ENCODE measurements at regions not wholly inside any gene's neighbourhood (a gene's known extent, or its start where the extent isn't known, plus 50 kb on each side); places are given as distances from the start of the nearest gene placed in this dataset.

DNA sequence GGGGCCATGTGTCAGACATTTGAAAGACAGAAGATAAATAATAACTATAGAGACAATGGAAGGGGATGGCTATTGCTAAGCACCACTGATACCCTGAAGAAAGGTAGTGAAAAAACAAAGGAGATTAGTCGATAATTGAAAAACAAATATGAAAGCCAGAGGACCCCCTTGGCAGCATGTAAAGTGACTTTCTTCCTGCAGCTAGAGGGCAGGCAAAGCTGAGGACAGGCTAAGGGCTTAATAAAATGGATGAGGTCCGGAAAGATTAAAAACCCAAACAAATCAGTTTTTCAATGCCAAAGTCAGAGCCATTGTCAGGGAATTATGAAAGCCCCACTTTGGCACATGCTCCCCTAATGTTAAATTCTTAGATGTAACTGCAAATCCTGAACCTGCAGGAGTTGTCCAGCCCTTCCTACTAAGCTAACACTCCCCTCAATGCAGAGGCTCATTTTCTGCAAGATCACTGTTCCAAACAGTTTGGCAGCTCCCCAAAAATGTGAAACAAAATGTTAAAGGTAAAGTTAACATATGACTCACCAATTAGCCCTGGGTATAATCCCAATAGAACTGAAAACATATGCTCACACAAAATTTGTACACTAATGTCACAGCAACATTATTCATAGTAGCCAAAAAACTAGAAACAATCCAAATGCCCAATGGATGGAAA is 1177.9 kb downstream of the GRIK2 start:
- CTCF ChIA-PET = interaction anchor here (0.8 kb wide), 1 partner anchor 10 kb away, joined by 3 read pairs; no protein-coding TSS in a partner anchor
- Histone ChIP-seq H2AFZ (ENCODE audit: low read depth) (no peak overlapping the region), H3K27ac (ENCODE audit: low read depth in 2 of 2, low read length in 1 of 2) (no peak overlapping the region), H3F3A (replicated peaks; ENCODE audit: insufficient read depth) (no peaks in the 10 kb centered on the region), H3K4me2 (no peak overlapping the region), H3K27me3 (ENCODE audit: insufficient read depth) (no peaks in the 10 kb centered on the region), H3K9ac (no peak overlapping the region), H3K9me3 (no peaks in the 10 kb centered on the region), H4K20me1 (ENCODE audit: insufficient read depth) (no peaks in the 10 kb centered on the region), H3K79me2 (ENCODE audit: insufficient read depth) (no peaks in the 10 kb centered on the region), H3K9me2 (no peaks in the 10 kb centered on the region), H3K36me3 (replicated peaks in 1 of 2; ENCODE audit: control insufficient read depth in 1 of 2, insufficient read depth in 2 of 2, low read length in 1 of 2) (no peaks in the 10 kb centered on the region), H3K4me1 (ENCODE audit: control insufficient read depth in 1 of 2, insufficient read depth in 2 of 2, low read depth in 1 of 2, low read length in 1 of 2) (no peaks in the 10 kb centered on the region), H3K4me3 (ENCODE audit: low read depth in 2 of 2, low read length in 1 of 2) (no peak overlapping the region)
- 67% methylated on average over 2 of the region's 2 CpGs for WGBS (ENCODE audit: low lambda C conversion rate)
- TF ChIP-seq RXRA (IDR thresholded peaks at IDR 0.05; ENCODE audit: borderline replicate concordance, low read depth) (no peak), MEF2A (IDR thresholded peaks at IDR 0.05; ENCODE audit: borderline replicate concordance, low read depth) (no peak), GABPA (IDR thresholded peaks at IDR 0.05; ENCODE audit: low read depth) (no peak), EZH2phosphoT487 (IDR thresholded peaks at IDR 0.05; ENCODE audit: borderline replicate concordance, low read depth) (no peak)
- TF ChIP-seq, protein P1, sequence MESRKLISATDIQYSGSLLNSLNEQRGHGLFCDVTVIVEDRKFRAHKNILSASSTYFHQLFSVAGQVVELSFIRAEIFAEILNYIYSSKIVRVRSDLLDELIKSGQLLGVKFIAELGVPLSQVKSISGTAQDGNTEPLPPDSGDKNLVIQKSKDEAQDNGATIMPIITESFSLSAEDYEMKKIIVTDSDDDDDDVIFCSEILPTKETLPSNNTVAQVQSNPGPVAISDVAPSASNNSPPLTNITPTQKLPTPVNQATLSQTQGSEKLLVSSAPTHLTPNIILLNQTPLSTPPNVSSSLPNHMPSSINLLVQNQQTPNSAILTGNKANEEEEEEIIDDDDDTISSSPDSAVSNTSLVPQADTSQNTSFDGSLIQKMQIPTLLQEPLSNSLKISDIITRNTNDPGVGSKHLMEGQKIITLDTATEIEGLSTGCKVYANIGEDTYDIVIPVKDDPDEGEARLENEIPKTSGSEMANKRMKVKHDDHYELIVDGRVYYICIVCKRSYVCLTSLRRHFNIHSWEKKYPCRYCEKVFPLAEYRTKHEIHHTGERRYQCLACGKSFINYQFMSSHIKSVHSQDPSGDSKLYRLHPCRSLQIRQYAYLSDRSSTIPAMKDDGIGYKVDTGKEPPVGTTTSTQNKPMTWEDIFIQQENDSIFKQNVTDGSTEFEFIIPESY (IDR thresholded peaks at IDR 0.05; ENCODE audit: borderline replicate concordance, low read depth) = no peak
- TF ChIP-seq, protein P2, sequence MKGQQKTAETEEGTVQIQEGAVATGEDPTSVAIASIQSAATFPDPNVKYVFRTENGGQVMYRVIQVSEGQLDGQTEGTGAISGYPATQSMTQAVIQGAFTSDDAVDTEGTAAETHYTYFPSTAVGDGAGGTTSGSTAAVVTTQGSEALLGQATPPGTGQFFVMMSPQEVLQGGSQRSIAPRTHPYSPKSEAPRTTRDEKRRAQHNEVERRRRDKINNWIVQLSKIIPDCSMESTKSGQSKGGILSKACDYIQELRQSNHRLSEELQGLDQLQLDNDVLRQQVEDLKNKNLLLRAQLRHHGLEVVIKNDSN (IDR thresholded peaks at IDR 0.05; ENCODE audit: borderline replicate concordance, low read depth) = no peak
- DNase-seq = no peak
- POLR2A ChIA-PET = no interaction called here

DNA sequence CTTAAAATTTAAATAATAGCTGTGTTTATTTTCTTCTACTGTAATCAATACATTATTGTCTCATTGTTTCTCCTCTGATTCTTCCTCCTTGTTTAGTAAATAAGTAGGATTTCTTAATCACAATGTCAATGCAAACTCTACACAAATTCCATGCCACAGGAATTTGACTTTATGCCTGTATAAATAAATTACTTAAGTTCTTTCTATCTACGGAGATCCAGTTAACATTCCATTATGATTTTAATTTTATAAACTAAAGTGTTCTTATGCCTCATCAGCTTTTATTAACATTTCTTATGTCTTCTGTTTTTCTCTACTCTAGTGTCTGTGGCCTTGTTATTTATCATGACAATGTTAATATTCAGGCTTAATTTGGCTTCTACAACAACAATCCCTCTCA is 1169.2 kb downstream of the GRIK2 start:
- 50% methylated on average over 1 of the region's 1 CpG for WGBS (ENCODE audit: low lambda C conversion rate)
- H2AFZ ChIP-seq (ENCODE audit: low read depth) = no peak overlapping the region
- no peaks in the 10 kb centered on the region for H3K27me3 ChIP-seq (ENCODE audit: insufficient read depth)
- H3K36me3 ChIP-seq (replicated peaks in 1 of 2; ENCODE audit: control insufficient read depth in 1 of 2, insufficient read depth in 2 of 2, low read length in 1 of 2) = no peaks in the 10 kb centered on the region
- H3K27ac ChIP-seq (ENCODE audit: low read depth in 2 of 2, low read length in 1 of 2) = no peak overlapping the region
- no peak overlapping the region for H3K9ac ChIP-seq
- H3K9me3 ChIP-seq = no peaks in the 10 kb centered on the region
- POLR2A ChIA-PET = no interaction called here
- CTCF ChIA-PET = no interaction called here
- H3K4me3 ChIP-seq (ENCODE audit: low read depth in 2 of 2, low read length in 1 of 2) = no peak overlapping the region
- no peaks in the 10 kb centered on the region for H3F3A ChIP-seq (replicated peaks; ENCODE audit: insufficient read depth)
- no peaks in the 10 kb centered on the region for H3K9me2 ChIP-seq
- TF ChIP-seq, protein P3, sequence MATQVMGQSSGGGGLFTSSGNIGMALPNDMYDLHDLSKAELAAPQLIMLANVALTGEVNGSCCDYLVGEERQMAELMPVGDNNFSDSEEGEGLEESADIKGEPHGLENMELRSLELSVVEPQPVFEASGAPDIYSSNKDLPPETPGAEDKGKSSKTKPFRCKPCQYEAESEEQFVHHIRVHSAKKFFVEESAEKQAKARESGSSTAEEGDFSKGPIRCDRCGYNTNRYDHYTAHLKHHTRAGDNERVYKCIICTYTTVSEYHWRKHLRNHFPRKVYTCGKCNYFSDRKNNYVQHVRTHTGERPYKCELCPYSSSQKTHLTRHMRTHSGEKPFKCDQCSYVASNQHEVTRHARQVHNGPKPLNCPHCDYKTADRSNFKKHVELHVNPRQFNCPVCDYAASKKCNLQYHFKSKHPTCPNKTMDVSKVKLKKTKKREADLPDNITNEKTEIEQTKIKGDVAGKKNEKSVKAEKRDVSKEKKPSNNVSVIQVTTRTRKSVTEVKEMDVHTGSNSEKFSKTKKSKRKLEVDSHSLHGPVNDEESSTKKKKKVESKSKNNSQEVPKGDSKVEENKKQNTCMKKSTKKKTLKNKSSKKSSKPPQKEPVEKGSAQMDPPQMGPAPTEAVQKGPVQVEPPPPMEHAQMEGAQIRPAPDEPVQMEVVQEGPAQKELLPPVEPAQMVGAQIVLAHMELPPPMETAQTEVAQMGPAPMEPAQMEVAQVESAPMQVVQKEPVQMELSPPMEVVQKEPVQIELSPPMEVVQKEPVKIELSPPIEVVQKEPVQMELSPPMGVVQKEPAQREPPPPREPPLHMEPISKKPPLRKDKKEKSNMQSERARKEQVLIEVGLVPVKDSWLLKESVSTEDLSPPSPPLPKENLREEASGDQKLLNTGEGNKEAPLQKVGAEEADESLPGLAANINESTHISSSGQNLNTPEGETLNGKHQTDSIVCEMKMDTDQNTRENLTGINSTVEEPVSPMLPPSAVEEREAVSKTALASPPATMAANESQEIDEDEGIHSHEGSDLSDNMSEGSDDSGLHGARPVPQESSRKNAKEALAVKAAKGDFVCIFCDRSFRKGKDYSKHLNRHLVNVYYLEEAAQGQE (IDR thresholded peaks at IDR 0.05; ENCODE audit: low read depth, low read length) = no peak
- TF ChIP-seq GATA2 (CRISPR knock-in tag; IDR thresholded peaks at IDR 0.05) (no peak), EP300 (IDR thresholded peaks at IDR 0.05; ENCODE audit: borderline replicate concordance in 1 of 2, low read depth in 1 of 2, low read length in 1 of 2) (no peak), SIN3A (IDR thresholded peaks at IDR 0.05; ENCODE audit: borderline replicate concordance, low read depth, low read length) (no peak), MXI1 (IDR thresholded peaks at IDR 0.05; ENCODE audit: low read depth, low read length) (no peak), JUND (IDR thresholded peaks at IDR 0.05) (no peak), CHD2 (IDR thresholded peaks at IDR 0.05; ENCODE audit: low read length, partially characterized antibody) (no peak), RFX5 (IDR thresholded peaks at IDR 0.05; ENCODE audit: low read length) (no peak)
- TF ChIP-seq, protein P2 (IDR thresholded peaks at IDR 0.05; ENCODE audit: borderline replicate concordance, low read depth) = no peak
- TF ChIP-seq, protein P4, sequence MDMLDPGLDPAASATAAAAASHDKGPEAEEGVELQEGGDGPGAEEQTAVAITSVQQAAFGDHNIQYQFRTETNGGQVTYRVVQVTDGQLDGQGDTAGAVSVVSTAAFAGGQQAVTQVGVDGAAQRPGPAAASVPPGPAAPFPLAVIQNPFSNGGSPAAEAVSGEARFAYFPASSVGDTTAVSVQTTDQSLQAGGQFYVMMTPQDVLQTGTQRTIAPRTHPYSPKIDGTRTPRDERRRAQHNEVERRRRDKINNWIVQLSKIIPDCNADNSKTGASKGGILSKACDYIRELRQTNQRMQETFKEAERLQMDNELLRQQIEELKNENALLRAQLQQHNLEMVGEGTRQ (IDR thresholded peaks at IDR 0.05; ENCODE audit: borderline replicate concordance, low read depth, low read length) = no peak
- DNase-seq = no peak
- H4K20me1 ChIP-seq (ENCODE audit: insufficient read depth) = no peaks in the 10 kb centered on the region
- no peaks in the 10 kb centered on the region for H3K79me2 ChIP-seq (ENCODE audit: insufficient read depth)
- H3K4me1 ChIP-seq (ENCODE audit: control insufficient read depth in 1 of 2, insufficient read depth in 2 of 2, low read depth in 1 of 2, low read length in 1 of 2) = no peaks in the 10 kb centered on the region
- H3K4me2 ChIP-seq = no peak overlapping the region
